ENCODE measurements at regions not wholly inside any gene's neighbourhood (a gene's known extent, or its start where the extent isn't known, plus 50 kb on each side); places are given as distances from the start of the nearest gene placed in this dataset.
A peak's percentile ranks its signal among the peaks of the same experiment; 100 is the strongest.
"Not testable (repeated sequence)": the region's sequence is repeated elsewhere in the genome, so short reads cannot be mapped to it uniquely, and the experiment has no call there.

- no peak for ATAC-seq
- H3K27me3 Mint-ChIP-seq, result peaks cover 23% of the 10 kb centered on the region
- peaks cover 6% of the 10 kb centered on the region for H3K4me1 Mint-ChIP-seq
- DNase-seq, result no peak
- H3K9me3 Mint-ChIP-seq, result peaks cover 10 to 24% of the 10 kb centered on the region in 2 donors
- H3K4me3 Mint-ChIP-seq, result no peak overlapping the region
- H3K27ac Mint-ChIP-seq, result no peak overlapping the region
These were observed 147.0 kb upstream of the OR4E1 start for GRCh38 chr14:21820631-21821030.

GRCh38 chr14:21819891-21820290 is 146.3 kb upstream of the OR4E1 start:
- H3K4me3 Mint-ChIP-seq, DNase-seq, H3K27ac Mint-ChIP-seq, ATAC-seq, H3K4me1 Mint-ChIP-seq: not testable (repeated sequence)
- H3K27me3 Mint-ChIP-seq, result peaks cover 16% of the 10 kb centered on the region
- peaks cover 10 to 27% of the 10 kb centered on the region in 2 donors for H3K9me3 Mint-ChIP-seq

- Mint-ChIP-seq H3K27me3 (peaks cover 26% of the 10 kb centered on the region), H3K9me3 (peaks cover 10 to 31% of the 10 kb centered on the region in 2 donors)
- not testable (repeated sequence) for H3K27ac Mint-ChIP-seq
These were observed 143.4 kb upstream of the OR4E1 start for GRCh38 chr14:21817010-21817409.

GRCh38 chr14:21807975-21808374 is 134.4 kb upstream of the OR4E1 start:
- DNase-seq (no peak), ATAC-seq (no peak)
- H3K4me1 Mint-ChIP-seq, result no peaks in the 10 kb centered on the region
- H3K27ac Mint-ChIP-seq, result peak overlapping the region in 1 of 2 donors; percentile 27
- H3K27me3 Mint-ChIP-seq, result peaks cover 26% of the 10 kb centered on the region
- no peak overlapping the region for H3K4me3 Mint-ChIP-seq
- H3K9me3 Mint-ChIP-seq, result peaks cover 0 to 5% of the 10 kb centered on the region in 2 donors

More at GRCh38 chr14:21817010-21817409, 143.4 kb upstream of the OR4E1 start:
- not testable (repeated sequence) for ATAC-seq, H3K4me3 Mint-ChIP-seq, DNase-seq, H3K4me1 Mint-ChIP-seq

- no peak for DNase-seq
- Mint-ChIP-seq H3K27ac (no peak overlapping the region), H3K4me3 (no peak overlapping the region), H3K4me1 (no peaks in the 10 kb centered on the region), H3K27me3 (peaks cover 22% of the 10 kb centered on the region), H3K9me3 (peaks cover 0 to 5% of the 10 kb centered on the region in 2 donors)
- no peak for ATAC-seq
These were observed 131.4 kb upstream of the OR4E1 start for GRCh38 chr14:21804981-21805380.

GRCh38 chr14:21802441-21802840 is 128.8 kb upstream of the OR4E1 start:
- Mint-ChIP-seq H3K4me1 (no peaks in the 10 kb centered on the region), H3K9me3 (peaks cover 0 to 5% of the 10 kb centered on the region in 2 donors), H3K27me3 (peaks cover 10% of the 10 kb centered on the region), H3K4me3 (no peak overlapping the region), H3K27ac (no peak overlapping the region)
- DNase-seq, result no peak
- no peak for ATAC-seq

GRCh38 chr14:21796916-21797315 is 123.3 kb upstream of the OR4E1 start:
- DNase-seq, result no peak
- ATAC-seq, result no peak
- Mint-ChIP-seq H3K27me3 (peaks cover 10% of the 10 kb centered on the region), H3K27ac (no peak overlapping the region), H3K4me3 (no peak overlapping the region), H3K9me3 (peaks cover 11% of the 10 kb centered on the region in 2 donors), H3K4me1 (no peaks in the 10 kb centered on the region)

GRCh38 chr14:21795456-21795855 is 121.8 kb upstream of the OR4E1 start:
- DNase-seq (no peak), ATAC-seq (no peak)
- no peak overlapping the region for H3K4me3 Mint-ChIP-seq
- H3K27me3 Mint-ChIP-seq, result peaks cover 7% of the 10 kb centered on the region
- H3K9me3 Mint-ChIP-seq, result peaks cover 11% of the 10 kb centered on the region in 2 donors
- H3K27ac Mint-ChIP-seq, result no peak overlapping the region
- no peaks in the 10 kb centered on the region for H3K4me1 Mint-ChIP-seq

GRCh38 chr14:21791749-21792148 is 118.1 kb upstream of the OR4E1 start:
- no peak for ATAC-seq
- peaks cover 11% of the 10 kb centered on the region in 2 donors for H3K9me3 Mint-ChIP-seq
- H3K4me1 Mint-ChIP-seq, result no peaks in the 10 kb centered on the region
- no peak overlapping the region for H3K27ac Mint-ChIP-seq
- H3K27me3 Mint-ChIP-seq, result peaks cover 20% of the 10 kb centered on the region
- DNase-seq, result no peak
- H3K4me3 Mint-ChIP-seq, result no peak overlapping the region

GRCh38 chr14:21788687-21789086 is 115.1 kb upstream of the OR4E1 start:
- not testable (repeated sequence) for H3K27ac Mint-ChIP-seq, H3K9me3 Mint-ChIP-seq, DNase-seq, ATAC-seq, H3K4me3 Mint-ChIP-seq, H3K4me1 Mint-ChIP-seq
- H3K27me3 Mint-ChIP-seq, result peaks cover 35% of the 10 kb centered on the region

- not testable (repeated sequence) for H3K9me3 Mint-ChIP-seq, H3K4me3 Mint-ChIP-seq, H3K27ac Mint-ChIP-seq, H3K4me1 Mint-ChIP-seq, DNase-seq, ATAC-seq
- peaks cover 42% of the 10 kb centered on the region for H3K27me3 Mint-ChIP-seq
These were observed 113.6 kb upstream of the OR4E1 start for GRCh38 chr14:21787242-21787641.

GRCh38 chr14:21781543-21781942 is 107.9 kb upstream of the OR4E1 start:
- DNase-seq, result no peak
- Mint-ChIP-seq H3K27ac (no peak overlapping the region), H3K9me3 (no peaks in the 10 kb centered on the region), H3K4me1 (no peaks in the 10 kb centered on the region), H3K27me3 (peaks cover 28% of the 10 kb centered on the region), H3K4me3 (no peak overlapping the region)
- ATAC-seq, result no peak

- no peak for ATAC-seq
- Mint-ChIP-seq H3K27ac (no peak overlapping the region), H3K4me1 (no peaks in the 10 kb centered on the region), H3K27me3 (peaks cover 28% of the 10 kb centered on the region), H3K9me3 (no peaks in the 10 kb centered on the region), H3K4me3 (no peak overlapping the region)
- no peak for DNase-seq
These were observed 106.9 kb upstream of the OR4E1 start for GRCh38 chr14:21780429-21781084.

- Mint-ChIP-seq H3K9me3 (no peaks in the 10 kb centered on the region), H3K4me1 (peaks cover 12% of the 10 kb centered on the region), H3K27ac (no peak overlapping the region), H3K4me3 (no peak overlapping the region), H3K27me3 (peaks cover 11% of the 10 kb centered on the region)
- DNase-seq (no peak), ATAC-seq (no peak)
These were observed 98.1 kb upstream of the OR4E1 start for GRCh38 chr14:21771671-21772070.

GRCh38 chr14:21768875-21769257 is 95.2 kb upstream of the OR4E1 start:
- H3K4me3 Mint-ChIP-seq, result peak overlapping the region; percentile 50 to 66
- peak overlapping the region; percentile 79 to 89 for H3K27ac Mint-ChIP-seq
- H3K9me3 Mint-ChIP-seq, result peaks cover 0 to 5% of the 10 kb centered on the region in 2 donors
- peaks cover 18% of the 10 kb centered on the region for H3K27me3 Mint-ChIP-seq
- peaks cover 12% of the 10 kb centered on the region for H3K4me1 Mint-ChIP-seq
- DNase-seq (no peak), ATAC-seq (peak; percentile 28)

- peaks cover 12% of the 10 kb centered on the region for H3K4me1 Mint-ChIP-seq
- peak; percentile 93 for ATAC-seq
- H3K27me3 Mint-ChIP-seq, result peaks cover 18% of the 10 kb centered on the region
- peak; percentile 20 to 30 for DNase-seq
- H3K9me3 Mint-ChIP-seq, result peaks cover 0 to 8% of the 10 kb centered on the region in 2 donors
- peak overlapping the region; percentile 50 to 66 for H3K4me3 Mint-ChIP-seq
- peak overlapping the region; percentile 79 to 89 for H3K27ac Mint-ChIP-seq
These were observed 94.7 kb upstream of the OR4E1 start for GRCh38 chr14:21768116-21768874.

All from stimulated activated naive CD8-positive, alpha-beta T cell treated with anti-CD3 and anti-CD28 coated beads, Interleukin-15, amount 100 ng/mL, for 72 hours (primary cell).